ENCODE measurements at regions not wholly inside any gene's neighbourhood (a gene's known extent, or its start where the extent isn't known, plus 50 kb on each side); places are given as distances from the start of the nearest gene placed in this dataset.

GRCh38 chr13:73556902-73557301 is 498.1 kb downstream of the KLF5 start:
- Histone ChIP-seq H3K4me3 (ENCODE audit: low read depth, low read length) (no peak overlapping the region), H3K27ac (ENCODE audit: extremely low read depth, low read depth, low read length) (no peak overlapping the region), H3K9me3 (ENCODE audit: control insufficient read depth, insufficient read depth, low read depth, low read length) (no peaks in the 10 kb centered on the region), H3K4me1 (ENCODE audit: control insufficient read depth, insufficient read depth, low read length) (no peaks in the 10 kb centered on the region), H3K36me3 (ENCODE audit: control insufficient read depth in 2 of 2, insufficient read depth in 1 of 2, low read length in 2 of 2) (no peaks in the 10 kb centered on the region)
- ChIA-PET POLR2A (no interaction called here), CTCF (no interaction called here)
- TF ChIP-seq ZNF266 (tag by site-specific recombination; IDR thresholded peaks at IDR 0.05; ENCODE audit: low read depth) (no peak), ZFP37 (tag by site-specific recombination; IDR thresholded peaks at IDR 0.05) (no peak), ZNF585B (tag by site-specific recombination; IDR thresholded peaks at IDR 0.05) (no peak)

DNA sequence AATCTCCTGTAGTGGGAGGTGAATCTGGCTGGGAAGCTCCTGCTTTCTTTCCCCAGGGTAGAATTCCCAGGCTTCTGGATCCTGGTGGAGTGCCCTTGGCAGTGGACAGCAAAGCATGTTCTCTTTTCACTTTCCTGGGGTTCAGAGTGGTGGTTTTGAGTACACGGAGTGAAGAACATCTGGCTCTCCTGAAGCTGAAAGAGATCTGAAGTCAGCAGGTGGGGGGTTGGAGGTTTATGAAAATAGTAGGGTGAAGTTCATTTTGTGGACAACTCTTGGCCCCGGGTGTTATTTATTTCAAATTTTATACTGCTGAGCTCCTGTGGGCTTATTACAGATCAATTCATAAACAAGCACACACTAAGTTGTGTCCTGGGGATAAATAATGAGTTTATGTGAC is 497.3 kb downstream of the KLF5 start:
- ChIA-PET CTCF (no interaction called here), POLR2A (no interaction called here)
- no peak overlapping the region for H3K27ac ChIP-seq (ENCODE audit: extremely low read depth, low read depth, low read length)
- H3K36me3 ChIP-seq (ENCODE audit: control insufficient read depth in 2 of 2, insufficient read depth in 1 of 2, low read length in 2 of 2), result no peaks in the 10 kb centered on the region
- H3K4me3 ChIP-seq (ENCODE audit: low read depth, low read length), result no peak overlapping the region
- no peak for TF ChIP-seq ZIC2 (tag by site-specific recombination; IDR thresholded peaks at IDR 0.05)
- no peak for TF ChIP-seq MEIS1 (CRISPR knock-in tag; IDR thresholded peaks at IDR 0.05; ENCODE audit: borderline replicate concordance)
- no peak for TF ChIP-seq ZFP3 (tag by site-specific recombination; IDR thresholded peaks at IDR 0.05; ENCODE audit: low read depth)
- no peak for TF ChIP-seq ZNF146 (tag by site-specific recombination; IDR thresholded peaks at IDR 0.05)
- no peak for TF ChIP-seq BCL11B (tag by site-specific recombination; IDR thresholded peaks at IDR 0.05; ENCODE audit: low read depth)
- no peak for TF ChIP-seq TRIM28 (IDR thresholded peaks at IDR 0.05; ENCODE audit: borderline replicate concordance, low read length)
- no peak for TF ChIP-seq ZNF248 (tag by site-specific recombination; IDR thresholded peaks at IDR 0.05)
- TF ChIP-seq ZNF501 (tag by site-specific recombination; IDR thresholded peaks at IDR 0.05), result no peak
- no peak for TF ChIP-seq TCF7L2 (IDR thresholded peaks at IDR 0.05; ENCODE audit: borderline replicate concordance, low read depth, low read length)
- no peak for TF ChIP-seq ZNF530 (tag by site-specific recombination; IDR thresholded peaks at IDR 0.05; ENCODE audit: low read depth)
- no peak for TF ChIP-seq ZNF610 (tag by site-specific recombination; IDR thresholded peaks at IDR 0.05; ENCODE audit: borderline replicate concordance)
- TF ChIP-seq, protein P1, sequence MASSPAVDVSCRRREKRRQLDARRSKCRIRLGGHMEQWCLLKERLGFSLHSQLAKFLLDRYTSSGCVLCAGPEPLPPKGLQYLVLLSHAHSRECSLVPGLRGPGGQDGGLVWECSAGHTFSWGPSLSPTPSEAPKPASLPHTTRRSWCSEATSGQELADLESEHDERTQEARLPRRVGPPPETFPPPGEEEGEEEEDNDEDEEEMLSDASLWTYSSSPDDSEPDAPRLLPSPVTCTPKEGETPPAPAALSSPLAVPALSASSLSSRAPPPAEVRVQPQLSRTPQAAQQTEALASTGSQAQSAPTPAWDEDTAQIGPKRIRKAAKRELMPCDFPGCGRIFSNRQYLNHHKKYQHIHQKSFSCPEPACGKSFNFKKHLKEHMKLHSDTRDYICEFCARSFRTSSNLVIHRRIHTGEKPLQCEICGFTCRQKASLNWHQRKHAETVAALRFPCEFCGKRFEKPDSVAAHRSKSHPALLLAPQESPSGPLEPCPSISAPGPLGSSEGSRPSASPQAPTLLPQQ (tag by site-specific recombination; IDR thresholded peaks at IDR 0.05), result no peak
- no peak for TF ChIP-seq ZNF701 (tag by site-specific recombination; IDR thresholded peaks at IDR 0.05)
- TF ChIP-seq ZNF266 (tag by site-specific recombination; IDR thresholded peaks at IDR 0.05; ENCODE audit: low read depth), result no peak
- TF ChIP-seq AEBP2 (tag by site-specific recombination; IDR thresholded peaks at IDR 0.05; ENCODE audit: borderline replicate concordance), result no peak
- TF ChIP-seq ZNF548 (tag by site-specific recombination; IDR thresholded peaks at IDR 0.05), result no peak
- no peak for TF ChIP-seq EGR2 (tag by site-specific recombination; IDR thresholded peaks at IDR 0.05; ENCODE audit: low read depth)
- no peak for TF ChIP-seq ZNF571 (tag by site-specific recombination; IDR thresholded peaks at IDR 0.05)
- no peak for TF ChIP-seq ZNF707 (tag by site-specific recombination; IDR thresholded peaks at IDR 0.05)
- no peak for TF ChIP-seq ZNF660 (tag by site-specific recombination; IDR thresholded peaks at IDR 0.05)
- no peaks in the 10 kb centered on the region for H3K9me3 ChIP-seq (ENCODE audit: control insufficient read depth, insufficient read depth, low read depth, low read length)
- no peaks in the 10 kb centered on the region for H3K4me1 ChIP-seq (ENCODE audit: control insufficient read depth, insufficient read depth, low read length)

DNA sequence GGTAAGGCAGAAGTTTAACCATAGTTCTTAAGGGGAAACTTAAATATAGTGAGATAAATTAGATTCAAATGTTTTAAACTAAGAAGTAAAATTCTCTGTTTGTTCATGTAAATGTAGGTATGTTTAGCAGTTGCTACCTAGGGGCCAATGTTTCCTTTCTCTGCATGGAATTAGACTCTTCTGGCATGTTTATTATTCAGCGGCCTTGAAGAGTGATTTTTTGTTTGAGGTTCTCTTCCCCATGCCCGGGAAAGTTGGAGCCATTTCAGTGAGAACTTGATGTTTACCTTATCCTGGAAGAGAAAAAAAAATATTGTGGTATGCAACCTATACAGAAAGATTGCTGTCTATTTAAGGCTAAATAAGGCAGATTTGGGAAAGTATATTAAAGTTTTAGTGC is 492.9 kb downstream of the KLF5 start:
- POLR2A ChIA-PET, result no interaction called here
- H3K4me3 ChIP-seq (ENCODE audit: low read depth, low read length), result no peak overlapping the region
- no peaks in the 10 kb centered on the region for H3K4me1 ChIP-seq (ENCODE audit: control insufficient read depth, insufficient read depth, low read length)
- no peaks in the 10 kb centered on the region for H3K36me3 ChIP-seq (ENCODE audit: control insufficient read depth in 2 of 2, insufficient read depth in 1 of 2, low read length in 2 of 2)
- H3K9me3 ChIP-seq (ENCODE audit: control insufficient read depth, insufficient read depth, low read depth, low read length), result no peaks in the 10 kb centered on the region
- CTCF ChIA-PET, result no interaction called here
- no peak overlapping the region for H3K27ac ChIP-seq (ENCODE audit: extremely low read depth, low read depth, low read length)
- TF ChIP-seq ZNF426 (tag by site-specific recombination; IDR thresholded peaks at IDR 0.05) (no peak), ZNF660 (tag by site-specific recombination; IDR thresholded peaks at IDR 0.05) (no peak), ZNF792 (tag by site-specific recombination; IDR thresholded peaks at IDR 0.05) (no peak), SCRT1 (tag by site-specific recombination; IDR thresholded peaks at IDR 0.05; ENCODE audit: borderline replicate concordance) (no peak), ZBTB8A (tag by site-specific recombination; IDR thresholded peaks at IDR 0.05) (no peak), ZNF155 (tag by site-specific recombination; IDR thresholded peaks at IDR 0.05) (no peak), OSR2 (tag by site-specific recombination; IDR thresholded peaks at IDR 0.05) (no peak), ZNF521 (tag by site-specific recombination; IDR thresholded peaks at IDR 0.05) (no peak), PRDM10 (tag by site-specific recombination; IDR thresholded peaks at IDR 0.05) (no peak)

All from HEK293 (cell line).